Ovary (tissue), 3 donors: ENCODE measurements at regions not wholly inside any gene's neighbourhood (a gene's known extent, or its start where the extent isn't known, plus 50 kb on each side); places are given as distances from the start of the nearest gene placed in this dataset.
"Not testable (repeated sequence)": the region's sequence is repeated elsewhere in the genome, so short reads cannot be mapped to it uniquely, and the experiment has no call there.

Source experiments
- CTCF ChIP-seq, 3 donors: fragments of 450-650 bp in 2 of 3; fragments of 200-600 bp in 1 of 3; IDR thresholded peaks; one replicate each; pipeline versions ENCODE4 v1.5.1 to v1.8.0; 2016 to 2022; ENCODE audit warnings: antibody characterized with exemption in 3 of 3, mild to moderate bottlenecking in 1 of 3
- POLR2A ChIP-seq: fragments of 450-650 bp; IDR thresholded peaks from one replicate; pipeline ENCODE4 v1.6.1; 2017; ENCODE audit warnings: antibody characterized with exemption, mild to moderate bottlenecking, moderate library complexity
- donor health status: DM: no; HTN: no; CAD: no.

GRCh38 chr13:23127540-23127939 is 53.2 kb upstream of the SGCG start:
- not testable (repeated sequence) for TF ChIP-seq CTCF (IDR thresholded peaks at IDR 0.05); POLR2A
